ENCODE measurements at regions not wholly inside any gene's neighbourhood (a gene's known extent, or its start where the extent isn't known, plus 50 kb on each side); places are given as distances from the start of the nearest gene placed in this dataset.

GRCh38 chr2:67321588-67321903 lies 75.6 kb upstream of the ETAA1 start:
- TF ChIP-seq CTCF (IDR thresholded peaks at IDR 0.05) (no peak), POLR2A (IDR thresholded peaks at IDR 0.05; ENCODE audit: low read depth) (no peak)

Measured in esophagus muscularis mucosa (tissue), 3 donors.